Neural progenitor cell (in vitro differentiated cells): ENCODE measurements at regions not wholly inside any gene's neighbourhood (a gene's known extent, or its start where the extent isn't known, plus 50 kb on each side); places are given as distances from the start of the nearest gene placed in this dataset.

ENCODE experiments used
- DNase-seq: peaks from one replicate; pipeline ENCODE4 v3.0.0-alpha.2; 2016; ENCODE audit warnings: low spot score
- H2AFZ ChIP-seq: fragments of 200-600 bp; sonication (generic); replicated peaks from 2 replicates; pipeline ENCODE4 v1.6.1; 2016; ENCODE audit warnings: antibody characterized with exemption
- H3F3A ChIP-seq: fragments of 200-600 bp; sonication (generic); 2 replicates; pipeline ENCODE4 v1.6.1; 2016; ENCODE audit warnings: antibody characterized with exemption, low read depth
- H3K27ac ChIP-seq: fragments of 200-600 bp; sonication (generic); 2 replicates; pipeline ENCODE4 v1.5.1; 2016; ENCODE audit warnings: mild to moderate bottlenecking
- H3K27me3 ChIP-seq: fragments of 200-600 bp; sonication (generic); 2 replicates; pipeline ENCODE4 v1.6.1; 2016; ENCODE audit warnings: mild to moderate bottlenecking, moderate library complexity
- H3K36me3 ChIP-seq: fragments of 200-600 bp; sonication (generic); 2 replicates; pipeline ENCODE4 v1.5.1; 2016
- H3K4me1 ChIP-seq: fragments of 200-600 bp; sonication (generic); 2 replicates; pipeline ENCODE4 v1.6.1; 2016; ENCODE audit warnings: mixed run types
- H3K4me2 ChIP-seq: fragments of 200-600 bp; sonication (generic); 2 replicates; pipeline ENCODE4 v1.6.1; 2016
- H3K4me3 ChIP-seq: fragments of 200-600 bp; sonication (generic); 2 replicates; pipeline ENCODE4 v1.5.1; 2016
- H3K79me2 ChIP-seq: fragments of 200-600 bp; sonication (generic); 2 replicates; pipeline ENCODE4 v1.6.1; 2016; ENCODE audit warnings: low read depth
- H3K9ac ChIP-seq: fragments of 200-600 bp; sonication (generic); 2 replicates; pipeline ENCODE4 v1.6.1; 2016
- H3K9me3 ChIP-seq: fragments of 200-600 bp; sonication (generic); 2 replicates; pipeline ENCODE4 v1.5.1; 2016; ENCODE audit warnings: low read depth
- H4K20me1 ChIP-seq: fragments of 200-600 bp; sonication (generic); 2 replicates; pipeline ENCODE4 v1.6.1; 2016; ENCODE audit warnings: low read depth
- H3K27ac Mint-ChIP-seq: 3 replicates; pipeline ENCODE4 v1.8.0; 2021; ENCODE audit warnings: mixed read lengths
- H3K27me3 Mint-ChIP-seq: 2 replicates; pipeline ENCODE4 v1.8.0; 2022; ENCODE audit warnings: low read depth, mild to moderate bottlenecking, inconsistent platforms, moderate library complexity, mixed read lengths; ENCODE audit not compliant: insufficient read depth
- H3K36me3 Mint-ChIP-seq: 3 replicates; pipeline ENCODE4 v1.8.0; 2021; ENCODE audit warnings: mixed read lengths
- H3K4me1 Mint-ChIP-seq: 3 replicates; pipeline ENCODE4 v1.8.0; 2021; ENCODE audit warnings: mixed read lengths
- H3K4me3 Mint-ChIP-seq: 3 replicates; pipeline ENCODE4 v1.8.0; 2021; ENCODE audit warnings: mild to moderate bottlenecking, moderate library complexity, mixed read lengths
- H3K9me3 Mint-ChIP-seq: 3 replicates; pipeline ENCODE4 v1.8.0; 2020; ENCODE audit warnings: mixed read lengths
- CTCF ChIP-seq: fragments of 200-600 bp; sonication (generic); IDR thresholded peaks from 2 replicates; pipeline ENCODE4 v1.5.1; 2017; ENCODE audit warnings: antibody characterized with exemption, mild to moderate bottlenecking
- EZH2 ChIP-seq: fragments of 200-600 bp; sonication (generic); IDR thresholded peaks from 2 replicates; pipeline ENCODE4 v1.6.1; 2017; ENCODE audit warnings: antibody characterized with exemption, mild to moderate bottlenecking, moderate library complexity
- EZH2phosphoT487 ChIP-seq: fragments of 200-600 bp; sonication (generic); IDR thresholded peaks from 2 replicates; pipeline ENCODE4 v1.6.1; 2017; ENCODE audit warnings: antibody characterized with exemption

- Histone ChIP-seq H2AFZ (no peak overlapping the region), H3K9me3 (no peaks in the 10 kb centered on the region), H3K4me1 (no peaks in the 10 kb centered on the region), H3K27ac (no peak overlapping the region), H3K27me3 (no peaks in the 10 kb centered on the region), H3K79me2 (no peaks in the 10 kb centered on the region), H4K20me1 (no peaks in the 10 kb centered on the region), H3K9ac (no peak overlapping the region), H3K4me3 (no peak overlapping the region), H3F3A (peaks cover 4% of the 10 kb centered on the region), H3K36me3 (no peaks in the 10 kb centered on the region), H3K4me2 (no peak overlapping the region)
- Mint-ChIP-seq H3K27ac (no peak overlapping the region), H3K36me3 (no peaks in the 10 kb centered on the region), H3K4me3 (no peak overlapping the region), H3K9me3 (no peaks in the 10 kb centered on the region), H3K4me1 (no peaks in the 10 kb centered on the region), H3K27me3 (no peaks in the 10 kb centered on the region)
- TF ChIP-seq CTCF = no peak
- no peak for TF ChIP-seq EZH2
- no peak for TF ChIP-seq EZH2phosphoT487
- DNase-seq = no peak
These were observed 146.7 kb downstream of the GPBP1 start for GRCh38 chr5:57320582-57320981.

- TF ChIP-seq EZH2phosphoT487 (no peak), CTCF (no peak), EZH2 (no peak)
- Histone ChIP-seq H3K4me3 (no peak overlapping the region), H2AFZ (no peak overlapping the region), H3K36me3 (no peaks in the 10 kb centered on the region), H3K27me3 (no peaks in the 10 kb centered on the region), H4K20me1 (no peaks in the 10 kb centered on the region), H3K4me1 (no peaks in the 10 kb centered on the region), H3K27ac (no peak overlapping the region), H3K4me2 (no peak overlapping the region), H3F3A (peaks cover 4% of the 10 kb centered on the region), H3K9ac (no peak overlapping the region), H3K79me2 (no peaks in the 10 kb centered on the region), H3K9me3 (no peaks in the 10 kb centered on the region)
- peaks cover 3% of the 10 kb centered on the region for H3K27me3 Mint-ChIP-seq
- H3K27ac Mint-ChIP-seq = no peak overlapping the region
- no peaks in the 10 kb centered on the region for H3K9me3 Mint-ChIP-seq
- DNase-seq = no peak
- H3K4me1 Mint-ChIP-seq = no peaks in the 10 kb centered on the region
- H3K36me3 Mint-ChIP-seq = no peaks in the 10 kb centered on the region
- H3K4me3 Mint-ChIP-seq = no peak overlapping the region
These were observed 145.8 kb downstream of the GPBP1 start for GRCh38 chr5:57319628-57320027.

GRCh38 chr5:57318251-57318650 lies 144.4 kb downstream of the GPBP1 start:
- Histone ChIP-seq H3K4me2 (no peak overlapping the region), H3K79me2 (no peaks in the 10 kb centered on the region), H3K9me3 (no peaks in the 10 kb centered on the region), H4K20me1 (no peaks in the 10 kb centered on the region), H2AFZ (no peak overlapping the region), H3F3A (peaks cover 4% of the 10 kb centered on the region), H3K4me1 (no peaks in the 10 kb centered on the region), H3K9ac (no peak overlapping the region), H3K27me3 (no peaks in the 10 kb centered on the region), H3K4me3 (no peak overlapping the region), H3K27ac (no peak overlapping the region), H3K36me3 (no peaks in the 10 kb centered on the region)
- H3K9me3 Mint-ChIP-seq = no peaks in the 10 kb centered on the region
- H3K4me3 Mint-ChIP-seq = no peak overlapping the region
- H3K27ac Mint-ChIP-seq = no peak overlapping the region
- no peak for TF ChIP-seq CTCF
- TF ChIP-seq EZH2 = no peak
- no peak for TF ChIP-seq EZH2phosphoT487
- no peak for DNase-seq
- no peaks in the 10 kb centered on the region for H3K4me1 Mint-ChIP-seq
- peaks cover 3% of the 10 kb centered on the region for H3K27me3 Mint-ChIP-seq
- H3K36me3 Mint-ChIP-seq = no peaks in the 10 kb centered on the region

- Histone ChIP-seq H4K20me1 (no peaks in the 10 kb centered on the region), H3F3A (peaks cover 4% of the 10 kb centered on the region), H3K4me1 (no peaks in the 10 kb centered on the region), H3K36me3 (no peaks in the 10 kb centered on the region), H3K27me3 (no peaks in the 10 kb centered on the region), H3K9ac (no peak overlapping the region), H3K79me2 (no peaks in the 10 kb centered on the region), H3K4me3 (no peak overlapping the region), H2AFZ (no peak overlapping the region), H3K27ac (no peak overlapping the region), H3K9me3 (no peaks in the 10 kb centered on the region), H3K4me2 (no peak overlapping the region)
- Mint-ChIP-seq H3K27ac (no peak overlapping the region), H3K4me3 (no peak overlapping the region), H3K27me3 (peaks cover 3% of the 10 kb centered on the region), H3K9me3 (no peaks in the 10 kb centered on the region), H3K4me1 (no peaks in the 10 kb centered on the region), H3K36me3 (no peaks in the 10 kb centered on the region)
- TF ChIP-seq CTCF = no peak
- no peak for TF ChIP-seq EZH2phosphoT487
- no peak for TF ChIP-seq EZH2
- DNase-seq = no peak
These were observed 143.5 kb downstream of the GPBP1 start for GRCh38 chr5:57317341-57317740.
